GM19023 (cell line): ENCODE measurements at regions not wholly inside any gene's neighbourhood (a gene's known extent, or its start where the extent isn't known, plus 50 kb on each side); places are given as distances from the start of the nearest gene placed in this dataset.

Experiments used
- ATAC-seq: cut with Tn5 transposase; IDR thresholded peaks from one replicate; pipeline ENCODE4 v1.9.1; 2021; ENCODE audit warnings: mild to moderate bottlenecking, moderate library complexity; ENCODE audit not compliant: unreplicated experiment

DNA sequence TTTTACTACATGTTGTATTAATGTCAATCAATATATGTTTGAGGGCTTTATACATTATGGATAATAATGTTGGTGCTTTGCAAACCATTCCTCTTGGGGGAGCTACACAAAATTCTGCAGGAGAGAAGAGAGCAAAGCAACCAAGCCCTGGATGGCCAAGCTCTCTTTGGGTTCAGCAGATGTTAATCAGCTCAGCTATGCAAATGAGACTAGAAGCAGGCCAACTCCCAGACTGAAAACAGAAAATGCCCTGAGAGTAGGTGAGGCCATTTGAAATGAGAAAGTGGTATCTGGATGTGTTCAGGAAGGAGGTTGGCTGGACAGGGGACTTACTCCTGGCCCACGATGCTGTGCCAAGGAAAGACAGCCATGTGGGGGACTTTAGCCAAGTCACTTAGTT lies 387.0 kb downstream of the BCOR start:
- ATAC-seq = no peak

DNA sequence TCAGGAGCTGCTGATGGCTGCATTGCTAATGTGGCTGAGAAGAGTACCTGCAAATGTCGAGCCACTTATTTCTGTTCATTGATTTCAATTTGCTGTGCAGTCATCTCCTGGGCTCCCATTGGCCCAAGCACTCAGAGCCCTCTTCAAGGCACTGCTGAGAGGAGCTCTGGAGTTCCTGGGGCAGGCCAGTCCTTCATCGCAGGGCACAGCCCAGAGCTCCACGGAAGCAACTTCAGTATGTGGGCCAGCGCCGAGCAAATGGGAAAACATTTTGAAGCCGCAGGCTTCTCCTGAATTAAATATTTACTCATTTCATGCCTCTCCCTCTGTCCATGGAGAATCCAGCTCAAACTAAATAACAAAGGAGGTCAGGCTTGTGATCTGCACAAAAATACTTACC lies 383.3 kb downstream of the BCOR start:
- no peak for ATAC-seq

DNA sequence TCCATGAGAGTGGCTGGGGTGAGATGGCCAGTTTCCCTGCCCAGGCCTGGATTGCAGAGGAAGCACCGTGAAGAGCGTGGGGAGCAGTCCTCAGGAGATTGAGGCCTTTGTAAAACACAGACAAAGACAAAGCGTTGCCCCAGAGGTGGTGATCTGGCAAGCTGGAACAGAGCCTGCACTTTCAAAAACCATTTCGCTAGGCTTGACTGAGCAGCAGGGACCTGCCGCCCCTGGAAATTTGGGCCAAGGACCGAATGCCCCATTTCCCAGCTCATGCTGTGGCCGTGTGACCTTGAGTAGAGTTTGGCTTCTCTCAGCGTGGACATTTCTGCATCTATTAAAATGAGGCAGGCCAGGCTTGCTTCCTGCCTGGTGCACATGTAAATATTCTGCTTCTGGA lies 381.4 kb downstream of the BCOR start:
- ATAC-seq = no peak

DNA sequence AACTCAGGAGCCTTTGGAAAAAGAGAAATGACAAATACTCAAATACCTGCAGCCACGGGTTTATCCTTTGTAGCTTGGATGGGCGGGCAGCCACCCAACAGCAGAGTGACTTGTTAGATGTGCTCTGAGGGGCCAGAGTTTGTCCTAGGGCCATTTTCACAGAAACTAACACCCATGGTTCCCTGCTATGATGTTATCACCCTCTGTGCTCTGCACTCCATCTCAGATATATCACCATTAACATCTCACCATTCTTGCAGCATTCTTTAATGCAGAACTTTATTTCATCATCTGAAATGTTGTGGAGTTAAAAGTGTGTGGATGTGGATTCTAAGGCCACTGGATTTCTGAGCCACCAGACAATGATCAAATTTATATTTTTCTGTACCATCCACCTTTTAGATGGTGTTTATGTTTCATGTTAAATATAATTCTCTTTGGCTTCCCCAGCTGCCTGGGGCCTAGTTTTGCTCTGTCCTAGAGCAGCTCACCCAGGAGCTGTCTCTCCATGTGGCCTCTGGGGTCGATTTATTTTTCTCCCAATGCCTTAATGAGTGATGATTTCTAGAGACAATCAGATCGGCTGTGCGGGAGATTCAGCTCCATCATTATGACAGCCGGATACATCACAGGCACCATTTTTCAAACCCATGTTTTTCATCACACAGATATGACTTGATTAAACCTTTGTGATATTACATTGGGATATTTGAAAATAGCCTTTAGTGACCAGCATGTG lies 380.8 kb downstream of the BCOR start:
- ATAC-seq = no peak

DNA sequence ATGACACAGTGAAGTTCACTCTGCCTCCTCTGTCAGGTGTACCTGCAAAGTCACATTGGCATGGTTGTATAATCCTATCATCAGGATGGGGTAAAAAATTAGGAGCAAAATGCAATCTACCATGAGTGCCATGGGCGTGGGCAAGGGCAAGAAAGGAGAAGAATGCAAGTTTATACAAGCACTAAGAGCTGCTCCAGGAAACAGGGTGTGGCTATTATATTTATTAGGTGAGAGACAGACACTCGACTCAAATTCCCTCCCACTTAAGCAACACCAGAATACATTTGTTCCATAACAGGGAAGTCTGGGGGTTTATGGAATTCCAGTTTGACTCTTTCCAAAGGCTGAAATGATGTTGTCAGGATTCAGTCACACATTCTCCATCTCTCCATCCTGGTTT lies 378.8 kb downstream of the BCOR start:
- ATAC-seq = no peak

DNA sequence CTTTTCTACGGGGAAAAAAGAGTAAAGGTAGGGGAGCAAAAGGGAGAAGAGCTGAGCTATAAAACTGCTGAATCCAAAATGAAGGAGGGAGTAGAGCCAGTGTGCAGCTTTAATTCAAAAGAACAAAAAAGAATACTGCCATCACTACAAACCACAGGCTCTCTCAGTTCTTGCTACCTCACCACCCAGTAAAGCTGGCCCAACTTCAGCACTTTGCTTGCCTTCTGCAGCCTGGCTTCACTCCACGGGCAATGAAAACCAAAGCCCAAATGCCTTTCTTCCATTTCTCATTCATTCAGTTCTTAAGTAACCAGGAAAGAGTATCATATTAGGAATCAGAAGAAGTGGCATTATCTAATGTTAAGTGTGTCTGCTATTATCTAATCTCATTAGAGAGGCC lies 376.8 kb downstream of the BCOR start:
- ATAC-seq = no peak

DNA sequence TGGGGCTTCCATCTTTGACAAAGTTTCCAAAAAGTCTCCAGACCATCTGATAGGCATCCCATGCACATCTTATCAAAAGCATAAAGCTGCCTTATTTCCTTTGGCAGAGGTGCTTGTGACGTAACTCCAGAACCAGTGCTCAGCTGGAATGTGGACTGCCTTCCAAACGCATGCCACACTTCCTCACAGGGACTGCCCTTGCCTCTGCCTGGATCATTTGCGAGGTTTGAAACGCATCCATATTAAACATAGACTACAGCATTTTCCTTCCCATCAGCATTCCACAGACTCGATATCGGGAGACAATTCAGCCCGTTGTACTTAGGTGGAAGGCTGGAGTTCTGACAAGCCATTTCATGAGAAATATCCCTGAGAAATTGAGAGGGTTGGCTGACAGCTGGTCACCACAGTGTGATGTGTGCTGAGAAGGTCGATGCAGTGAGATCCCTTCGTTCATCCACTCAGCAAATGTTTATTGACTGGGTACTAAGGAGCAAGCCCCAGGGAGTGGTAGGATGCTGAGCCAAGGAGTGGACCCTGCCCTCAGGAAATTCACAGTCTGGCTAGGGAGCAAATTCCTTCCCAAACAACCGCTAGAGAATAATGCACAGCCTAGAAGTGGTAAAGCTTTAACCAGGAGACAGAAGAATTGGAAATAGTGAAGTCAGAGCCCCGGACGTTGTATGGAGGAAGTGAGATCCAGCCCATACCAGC lies 376.0 kb downstream of the BCOR start:
- no peak for ATAC-seq

DNA sequence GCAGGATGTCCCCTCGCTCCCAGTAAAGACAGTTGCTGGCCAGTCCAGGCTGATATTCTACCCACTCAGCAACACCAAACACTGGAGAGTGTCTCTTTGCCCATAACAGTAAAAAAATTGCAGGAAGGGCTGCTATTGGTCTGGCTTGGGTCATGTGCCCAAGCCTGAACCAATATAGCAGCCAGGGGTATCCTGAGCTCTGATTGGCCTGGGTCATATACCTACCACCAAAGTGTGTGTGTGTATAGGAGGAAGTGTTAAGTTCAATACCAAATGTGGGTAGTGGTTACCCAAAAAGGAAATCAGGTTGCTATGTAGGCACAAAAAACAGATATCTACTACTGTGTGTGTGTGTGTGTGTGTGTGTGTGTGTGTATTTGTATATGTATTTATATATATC lies 373.2 kb downstream of the BCOR start:
- no peak for ATAC-seq

DNA sequence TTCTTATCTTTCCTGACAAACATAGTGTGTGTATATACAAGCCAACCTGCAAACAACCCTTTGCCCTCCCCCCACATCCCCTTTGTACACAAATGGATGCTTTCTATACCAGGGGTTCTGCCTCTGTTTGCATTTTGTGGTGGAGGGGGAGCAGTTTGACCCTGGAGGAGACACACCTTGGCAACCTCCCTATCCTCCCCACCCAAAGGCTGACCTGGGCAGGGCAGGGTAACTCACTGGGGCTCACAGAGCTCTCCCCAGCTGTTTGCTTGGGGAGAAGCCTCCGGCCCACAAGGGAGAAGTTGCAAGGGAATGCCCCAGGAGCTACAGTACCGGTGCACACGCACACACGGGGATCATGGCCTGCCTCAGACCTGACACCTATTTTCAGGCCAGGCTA lies 372.6 kb downstream of the BCOR start:
- ATAC-seq = no peak

DNA sequence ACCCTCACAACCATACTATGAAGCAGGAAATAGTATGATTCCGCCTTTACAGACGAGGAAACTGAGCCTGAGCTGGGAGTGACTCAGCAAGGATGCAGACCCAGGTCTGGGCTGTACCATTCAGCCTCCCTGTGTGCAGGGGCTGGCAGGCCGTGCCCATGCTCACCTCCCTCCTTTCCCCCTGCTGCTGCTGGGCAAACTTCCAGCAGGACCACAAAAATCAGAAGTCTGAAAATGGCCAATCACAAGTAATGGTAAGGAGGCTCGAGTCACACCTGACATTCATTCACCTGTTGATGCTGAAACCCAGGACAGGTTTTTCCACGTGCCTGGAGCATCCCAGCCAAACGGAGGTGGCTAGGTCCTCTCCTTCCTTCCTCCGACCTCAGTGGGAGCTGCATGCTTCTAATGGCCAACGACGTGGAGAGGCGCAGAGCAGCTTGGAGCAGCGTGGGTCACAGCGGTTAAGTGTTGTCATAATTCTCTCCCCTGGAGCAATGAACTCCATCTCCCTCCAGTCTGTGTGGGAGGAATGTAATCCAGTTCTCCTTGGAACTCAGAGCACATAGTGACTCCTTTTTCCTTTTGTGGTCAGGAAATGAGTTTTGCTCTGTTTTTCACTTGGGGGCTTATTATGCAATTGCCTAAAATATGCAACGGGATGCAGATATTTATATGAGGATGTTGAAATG lies 371.7 kb downstream of the BCOR start:
- no peak for ATAC-seq

DNA sequence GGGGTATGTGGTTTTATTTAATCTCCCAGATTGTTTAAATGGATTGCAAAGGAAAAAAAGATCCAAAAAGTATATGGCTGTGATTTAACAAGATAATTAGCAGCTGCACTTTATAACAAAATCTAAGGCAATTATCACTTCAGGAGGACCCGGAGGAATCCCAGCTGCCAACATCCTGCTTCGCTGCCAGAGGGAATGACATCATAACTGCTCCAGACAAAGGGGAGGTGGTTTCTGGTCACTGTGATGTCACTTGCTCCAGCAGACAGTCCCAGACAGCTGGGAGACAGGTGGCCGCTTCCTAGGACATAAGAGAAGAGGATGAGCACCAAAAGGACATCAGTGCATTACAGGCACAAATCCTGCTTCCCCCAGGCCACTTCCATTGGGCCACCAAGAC lies 371.0 kb downstream of the BCOR start:
- ATAC-seq = no peak

DNA sequence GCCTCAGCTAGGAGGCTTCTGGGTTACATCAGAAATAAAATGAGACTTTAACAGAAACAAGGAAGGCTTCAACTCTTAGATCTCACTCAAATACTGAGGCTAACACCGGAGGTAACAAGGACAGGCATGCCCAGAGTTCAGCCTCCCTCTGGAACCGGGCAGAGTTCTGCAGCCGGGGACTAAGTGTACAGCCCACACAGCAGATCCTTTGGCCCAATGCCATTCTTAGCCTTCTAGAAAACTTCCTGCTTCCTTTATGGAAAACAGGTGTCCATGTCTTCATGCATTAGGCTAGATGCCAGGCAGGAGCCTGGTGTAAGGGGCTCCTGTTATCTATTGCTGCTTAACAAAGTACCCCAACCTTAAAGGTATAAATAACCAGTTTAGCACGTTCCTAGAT lies 369.7 kb downstream of the BCOR start:
- ATAC-seq = no peak

DNA sequence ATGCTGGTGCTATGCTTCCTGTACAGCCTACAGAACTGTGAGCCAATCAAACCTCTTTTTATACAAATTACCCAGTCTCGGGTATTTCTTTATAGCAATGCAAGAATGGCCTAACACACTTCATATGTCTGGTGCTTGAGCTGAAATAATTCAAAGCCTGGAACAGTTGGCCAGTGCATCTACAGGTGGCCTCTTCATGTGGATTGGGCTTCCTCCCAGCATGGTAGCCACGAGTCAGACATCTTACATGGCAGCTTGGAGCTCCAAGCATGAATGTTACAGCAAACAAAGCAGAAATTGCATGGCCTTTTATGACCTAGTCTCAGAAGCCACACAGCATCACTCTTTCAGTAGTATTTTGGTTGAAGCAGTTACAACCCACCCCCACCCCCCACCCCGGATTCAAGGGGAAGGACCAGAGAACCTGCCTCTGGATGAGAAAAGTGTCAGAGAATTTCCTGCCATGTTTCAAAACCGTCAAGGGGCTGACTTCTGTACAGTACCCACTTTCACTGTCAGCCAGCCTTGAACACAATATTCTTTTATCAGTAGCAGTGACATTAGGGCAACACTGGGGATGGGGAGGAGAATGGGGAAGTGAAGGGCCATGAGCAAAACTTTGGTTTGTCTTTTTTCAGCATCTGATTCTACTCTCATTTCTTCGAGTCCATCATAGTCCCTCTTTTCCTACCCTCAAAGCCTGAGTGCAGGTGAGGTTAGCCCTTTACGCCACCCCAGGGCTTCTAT lies 368.7 kb downstream of the BCOR start:
- no peak for ATAC-seq

DNA sequence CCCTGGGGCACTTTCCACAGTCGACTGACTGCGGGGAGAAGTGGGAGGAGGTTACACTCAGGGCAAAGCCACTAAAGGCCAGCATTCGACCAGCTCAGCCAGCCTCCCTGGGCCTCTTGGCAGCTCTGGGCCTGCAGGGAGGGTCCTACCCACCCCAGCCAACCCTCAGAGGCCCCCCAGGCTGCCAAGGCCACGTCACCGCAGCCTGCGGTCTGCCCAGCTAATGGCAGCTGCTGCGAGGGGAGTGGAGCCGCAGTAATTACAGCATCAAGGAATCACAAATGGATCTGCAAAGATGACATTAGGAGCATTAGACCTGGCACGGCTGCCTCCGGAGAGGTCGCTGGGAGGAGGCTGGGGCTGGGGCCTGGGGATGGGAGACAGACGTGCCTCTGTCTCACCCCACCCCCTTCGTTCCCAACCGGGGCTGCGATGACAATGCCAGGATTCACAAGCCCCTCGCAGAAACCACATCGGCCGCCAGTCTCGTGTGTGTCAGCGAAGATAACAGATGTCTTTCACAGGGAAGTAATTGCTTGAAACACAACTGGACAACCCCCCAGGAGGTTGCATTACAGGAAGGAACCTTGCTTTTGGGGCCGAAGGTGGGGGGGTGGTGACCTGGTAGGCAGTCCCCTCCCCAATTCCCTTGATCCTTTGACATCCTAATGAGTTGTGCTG lies 367.6 kb downstream of the BCOR start:
- ATAC-seq = no peak

DNA sequence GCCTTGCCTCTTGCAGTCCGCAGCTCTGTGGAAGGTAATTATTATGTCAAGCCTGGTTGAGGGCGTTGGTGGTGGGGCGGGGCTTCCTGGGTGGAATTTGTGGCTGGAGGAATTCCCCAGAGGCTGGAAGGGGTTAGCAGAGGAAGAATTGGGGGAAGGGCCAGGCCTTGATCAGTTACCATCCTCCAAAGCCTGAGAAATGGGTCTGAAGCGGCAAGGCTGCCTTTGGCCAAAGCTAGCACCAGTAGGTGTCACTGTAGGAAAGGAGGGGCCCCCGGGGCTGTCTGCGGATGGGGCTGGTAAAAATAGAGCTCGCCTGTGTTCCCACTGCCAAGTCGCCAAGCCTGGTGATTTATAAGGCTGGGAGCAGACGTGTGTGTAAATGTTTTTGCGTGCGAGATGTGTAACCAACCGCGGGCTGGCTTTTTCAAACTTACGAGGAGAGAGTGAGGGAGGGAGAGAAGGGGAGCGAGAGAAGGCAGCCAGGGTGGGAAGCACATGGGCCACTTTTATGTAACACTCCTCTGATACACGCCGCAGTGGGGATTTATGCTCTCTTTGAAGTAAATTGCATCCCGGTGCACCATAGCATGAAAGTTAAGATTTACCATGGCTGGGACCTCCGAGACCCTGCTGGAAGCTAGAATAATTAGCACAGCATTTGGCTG lies 367.0 kb downstream of the BCOR start:
- ATAC-seq = no peak

DNA sequence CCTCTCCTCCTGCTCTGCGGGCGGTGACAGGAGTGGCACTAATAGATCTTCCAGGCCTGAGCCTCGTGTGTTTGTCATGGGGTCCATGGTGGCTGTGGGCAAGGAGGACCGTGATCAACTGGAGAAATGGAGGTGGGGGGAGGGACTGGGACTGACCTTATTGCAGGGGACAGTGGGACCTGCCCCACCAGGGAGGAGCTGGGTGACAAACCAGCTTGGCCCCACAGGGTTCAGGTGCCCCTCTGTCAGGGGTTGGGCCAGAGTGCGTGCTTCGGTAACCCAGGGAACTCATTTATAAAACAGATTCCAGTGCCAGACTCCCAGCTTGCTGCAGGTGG lies 366.5 kb downstream of the BCOR start:
- ATAC-seq = no peak

DNA sequence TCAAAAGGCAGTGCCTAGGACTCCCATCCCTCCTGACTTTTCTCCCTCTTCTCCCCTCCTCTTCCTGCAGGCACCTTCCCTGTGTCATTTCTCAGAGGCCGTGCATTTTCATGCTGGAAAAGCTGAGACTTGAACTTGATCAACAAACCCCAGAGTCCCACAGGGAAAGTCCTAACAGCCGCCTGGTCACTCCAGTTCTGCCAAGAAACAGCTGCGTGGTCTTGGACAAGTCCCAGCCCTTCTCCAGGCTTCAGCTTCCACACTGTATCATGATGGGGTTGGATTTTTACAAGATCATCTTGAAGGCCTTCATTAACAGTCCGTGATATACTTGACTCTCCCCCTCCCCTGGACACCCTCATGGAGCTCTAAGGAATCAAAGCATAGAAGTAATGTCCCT lies 366.0 kb downstream of the BCOR start:
- no peak for ATAC-seq

DNA sequence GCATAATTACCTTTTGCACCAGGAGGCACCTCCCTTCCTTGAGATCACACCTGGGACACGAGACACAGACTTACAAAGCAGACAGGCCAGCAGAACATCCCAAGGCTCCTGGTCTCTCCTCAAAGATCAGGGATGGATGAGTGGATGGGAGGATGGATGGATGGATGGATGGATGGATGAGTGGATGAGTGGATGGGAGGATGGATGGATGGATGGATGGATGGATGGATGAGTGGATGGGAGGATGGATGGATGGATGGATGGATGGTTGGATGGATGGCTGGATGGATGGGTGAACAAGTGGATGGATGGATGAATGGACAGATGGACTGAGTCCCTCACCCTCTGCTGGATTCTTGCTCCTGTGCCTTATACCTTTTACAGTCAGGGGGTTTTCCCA lies 364.0 kb downstream of the BCOR start:
- ATAC-seq = no peak

DNA sequence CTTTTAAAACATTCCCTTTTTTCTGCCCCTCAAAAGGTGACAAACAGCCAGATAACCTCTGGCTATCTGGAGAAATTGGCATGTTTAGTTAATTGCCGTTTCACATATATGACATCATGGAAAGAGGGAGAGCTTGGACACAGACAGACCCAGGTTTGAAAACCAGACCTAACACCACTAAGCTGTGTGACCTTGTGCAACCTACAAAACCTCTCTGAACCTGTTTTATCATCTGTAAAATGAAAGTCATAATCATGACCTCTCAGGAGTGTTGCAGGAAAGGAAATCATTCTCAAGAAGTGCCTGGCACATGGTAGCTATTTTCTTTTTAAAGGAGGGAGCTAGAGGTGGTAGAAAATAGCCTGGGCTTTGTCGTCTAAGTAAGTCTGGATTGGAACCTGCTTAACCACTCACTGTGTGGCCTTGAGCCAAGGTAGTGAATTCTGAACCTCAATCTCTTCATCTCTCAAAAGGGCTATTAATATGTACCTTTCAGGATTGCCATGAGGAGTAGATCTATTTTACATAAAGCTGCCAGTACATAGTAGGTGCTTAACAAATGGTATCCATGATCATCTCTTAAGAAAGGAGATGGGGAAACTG lies 363.5 kb downstream of the BCOR start:
- no peak for ATAC-seq
